Transverse colon (tissue), 3 donors: ENCODE measurements at regions not wholly inside any gene's neighbourhood (a gene's known extent, or its start where the extent isn't known, plus 50 kb on each side); places are given as distances from the start of the nearest gene placed in this dataset.

Experiments used
- EP300 ChIP-seq: sonication (generic); formaldehyde crosslinking; IDR thresholded peaks from one replicate; pipeline ENCODE4 v1.6.1; 2017; ENCODE audit warnings: antibody characterized with exemption, low read depth
- POLR2AphosphoS5 ChIP-seq, 3 donors: sonication (generic); formaldehyde crosslinking; IDR thresholded peaks; one replicate each; pipeline ENCODE4 v1.6.1; 2016; ENCODE audit warnings: antibody characterized with exemption in 3 of 3

GRCh38 chr6:79804732-79805131 lies 142.6 kb downstream of the ELOVL4 start:
- no peak for TF ChIP-seq EP300
- no peak for TF ChIP-seq POLR2AphosphoS5 (IDR thresholded peaks at IDR 0.05)
